GM12878 (cell line): ENCODE measurements at regions not wholly inside any gene's neighbourhood (a gene's known extent, or its start where the extent isn't known, plus 50 kb on each side); places are given as distances from the start of the nearest gene placed in this dataset.

ENCODE experiments used
- ATF7 ChIP-seq: fragments of 450-650 bp; IDR thresholded peaks from 2 replicates; pipeline ENCODE4 v1.6.1; 2016; ENCODE audit warnings: low read depth, mild to moderate bottlenecking
- CEBPB ChIP-seq, 2 experiments: fragments of 150-350 bp in 1 of 2; IDR thresholded peaks; 2 replicates each; pipeline ENCODE4 v1.6.1; 2012 to 2014; ENCODE audit warnings: low read depth in 2 of 2, low read length in 2 of 2, borderline replicate concordance in 1 of 2, inconsistent platforms in 1 of 2
- GABPA ChIP-seq: IDR thresholded peaks from 2 replicates; pipeline ENCODE4 v1.6.1; 2014; ENCODE audit warnings: antibody characterized with exemption, low read depth, mild to moderate bottlenecking, inconsistent platforms
- MYB ChIP-seq: fragments of 150-350 bp; IDR thresholded peaks from 2 replicates; pipeline ENCODE4 v1.6.1; 2014; ENCODE audit warnings: mild to moderate bottlenecking, low read depth, low read length, borderline replicate concordance
- POLR2A ChIP-seq: IDR thresholded peaks from 2 replicates; pipeline ENCODE4 v1.6.1; 2011; ENCODE audit warnings: low read depth, mild to moderate bottlenecking, low read length
- POU2F2 ChIP-seq: IDR thresholded peaks from 3 replicates; pipeline ENCODE4 v1.6.1; 2011; ENCODE audit warnings: low read depth, mild to moderate bottlenecking, low read length, borderline replicate concordance
- TAF1 ChIP-seq: IDR thresholded peaks from 2 replicates; pipeline ENCODE4 v1.6.1; 2011; ENCODE audit warnings: mild to moderate bottlenecking, low read depth, low read length, borderline replicate concordance
- TBL1XR1 ChIP-seq: IDR thresholded peaks from 2 replicates; pipeline ENCODE4 v1.6.1; 2012; ENCODE audit warnings: low read depth, low read length, improper control_type of control experiment
- TCF12 ChIP-seq: IDR thresholded peaks from 2 replicates; pipeline ENCODE4 v1.6.1; 2011; ENCODE audit warnings: low read depth, mild to moderate bottlenecking, low read length
- TF ChIP-seq, protein P1 (sequence below), 3 experiments: IDR thresholded peaks in 2 of 3; conservative IDR thresholded peaks in 1 of 3; 2 replicates each; pipeline ENCODE4 v1.5.1; 2011; ENCODE audit warnings: low read depth in 3 of 3, low read length in 3 of 3, mild to moderate bottlenecking in 3 of 3, control low read depth in 2 of 3, moderate library complexity in 2 of 3, inconsistent platforms in 1 of 3, mixed read lengths in 1 of 3; ENCODE audit not compliant: control insufficient read depth in 2 of 3, insufficient read depth in 1 of 3; ENCODE audit errors: extremely low read depth in 1 of 3
- TF ChIP-seq, protein P2 (sequence below): fragments of 450-650 bp; IDR thresholded peaks from 2 replicates; pipeline ENCODE4 v1.6.1; 2017; ENCODE audit warnings: antibody characterized with exemption, mild to moderate bottlenecking, moderate library complexity
- TF ChIP-seq, protein P3 (sequence below): fragments of 450-650 bp; IDR thresholded peaks from 2 replicates; pipeline ENCODE4 v1.6.1; 2018; ENCODE audit warnings: borderline replicate concordance, mild to moderate bottlenecking; ENCODE audit not compliant: partially characterized antibody
- TF ChIP-seq, protein P4 (sequence below): fragments of 450-650 bp; IDR thresholded peaks from 2 replicates; pipeline ENCODE4 v1.6.1; 2017; ENCODE audit warnings: low read depth, mild to moderate bottlenecking, moderate library complexity

DNA sequence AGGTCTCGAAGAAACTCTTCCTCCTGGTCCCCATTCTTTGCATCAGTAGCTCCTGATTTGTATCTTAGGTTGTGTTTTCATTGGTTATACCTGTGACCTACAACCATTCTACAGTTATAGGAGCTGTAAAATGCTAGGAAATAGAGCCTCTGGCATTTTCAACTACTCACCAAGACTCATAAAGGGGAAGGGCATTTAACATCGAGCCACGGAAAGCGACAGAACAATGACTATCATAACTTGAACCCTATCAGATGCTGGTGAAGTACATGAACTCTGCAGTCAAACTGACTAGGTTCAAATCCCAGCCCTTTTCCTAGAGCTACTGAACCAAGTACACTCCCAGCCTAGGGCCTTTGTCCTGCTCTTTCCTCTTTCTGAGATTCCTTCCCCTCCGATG is 588.0 kb downstream of the SOX6 start:
- TF ChIP-seq POLR2A = no peak
- TF ChIP-seq, protein P1, sequence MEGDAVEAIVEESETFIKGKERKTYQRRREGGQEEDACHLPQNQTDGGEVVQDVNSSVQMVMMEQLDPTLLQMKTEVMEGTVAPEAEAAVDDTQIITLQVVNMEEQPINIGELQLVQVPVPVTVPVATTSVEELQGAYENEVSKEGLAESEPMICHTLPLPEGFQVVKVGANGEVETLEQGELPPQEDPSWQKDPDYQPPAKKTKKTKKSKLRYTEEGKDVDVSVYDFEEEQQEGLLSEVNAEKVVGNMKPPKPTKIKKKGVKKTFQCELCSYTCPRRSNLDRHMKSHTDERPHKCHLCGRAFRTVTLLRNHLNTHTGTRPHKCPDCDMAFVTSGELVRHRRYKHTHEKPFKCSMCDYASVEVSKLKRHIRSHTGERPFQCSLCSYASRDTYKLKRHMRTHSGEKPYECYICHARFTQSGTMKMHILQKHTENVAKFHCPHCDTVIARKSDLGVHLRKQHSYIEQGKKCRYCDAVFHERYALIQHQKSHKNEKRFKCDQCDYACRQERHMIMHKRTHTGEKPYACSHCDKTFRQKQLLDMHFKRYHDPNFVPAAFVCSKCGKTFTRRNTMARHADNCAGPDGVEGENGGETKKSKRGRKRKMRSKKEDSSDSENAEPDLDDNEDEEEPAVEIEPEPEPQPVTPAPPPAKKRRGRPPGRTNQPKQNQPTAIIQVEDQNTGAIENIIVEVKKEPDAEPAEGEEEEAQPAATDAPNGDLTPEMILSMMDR (IDR thresholded peaks at IDR 0.05 in 2 of 3, conservative IDR thresholded peaks at IDR 0.05 in 1 of 3; ENCODE audit: control insufficient read depth in 2 of 3, extremely low read depth in 1 of 3, insufficient read depth in 1 of 3, low read depth in 3 of 3, low read length in 3 of 3) = no peak
- TF ChIP-seq TCF12 = no peak
- TF ChIP-seq, protein P2, sequence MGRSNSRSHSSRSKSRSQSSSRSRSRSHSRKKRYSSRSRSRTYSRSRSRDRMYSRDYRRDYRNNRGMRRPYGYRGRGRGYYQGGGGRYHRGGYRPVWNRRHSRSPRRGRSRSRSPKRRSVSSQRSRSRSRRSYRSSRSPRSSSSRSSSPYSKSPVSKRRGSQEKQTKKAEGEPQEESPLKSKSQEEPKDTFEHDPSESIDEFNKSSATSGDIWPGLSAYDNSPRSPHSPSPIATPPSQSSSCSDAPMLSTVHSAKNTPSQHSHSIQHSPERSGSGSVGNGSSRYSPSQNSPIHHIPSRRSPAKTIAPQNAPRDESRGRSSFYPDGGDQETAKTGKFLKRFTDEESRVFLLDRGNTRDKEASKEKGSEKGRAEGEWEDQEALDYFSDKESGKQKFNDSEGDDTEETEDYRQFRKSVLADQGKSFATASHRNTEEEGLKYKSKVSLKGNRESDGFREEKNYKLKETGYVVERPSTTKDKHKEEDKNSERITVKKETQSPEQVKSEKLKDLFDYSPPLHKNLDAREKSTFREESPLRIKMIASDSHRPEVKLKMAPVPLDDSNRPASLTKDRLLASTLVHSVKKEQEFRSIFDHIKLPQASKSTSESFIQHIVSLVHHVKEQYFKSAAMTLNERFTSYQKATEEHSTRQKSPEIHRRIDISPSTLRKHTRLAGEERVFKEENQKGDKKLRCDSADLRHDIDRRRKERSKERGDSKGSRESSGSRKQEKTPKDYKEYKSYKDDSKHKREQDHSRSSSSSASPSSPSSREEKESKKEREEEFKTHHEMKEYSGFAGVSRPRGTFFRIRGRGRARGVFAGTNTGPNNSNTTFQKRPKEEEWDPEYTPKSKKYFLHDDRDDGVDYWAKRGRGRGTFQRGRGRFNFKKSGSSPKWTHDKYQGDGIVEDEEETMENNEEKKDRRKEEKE = no peak
- TF ChIP-seq GABPA = no peak
- no peak for TF ChIP-seq MYB
- TF ChIP-seq, protein P3, sequence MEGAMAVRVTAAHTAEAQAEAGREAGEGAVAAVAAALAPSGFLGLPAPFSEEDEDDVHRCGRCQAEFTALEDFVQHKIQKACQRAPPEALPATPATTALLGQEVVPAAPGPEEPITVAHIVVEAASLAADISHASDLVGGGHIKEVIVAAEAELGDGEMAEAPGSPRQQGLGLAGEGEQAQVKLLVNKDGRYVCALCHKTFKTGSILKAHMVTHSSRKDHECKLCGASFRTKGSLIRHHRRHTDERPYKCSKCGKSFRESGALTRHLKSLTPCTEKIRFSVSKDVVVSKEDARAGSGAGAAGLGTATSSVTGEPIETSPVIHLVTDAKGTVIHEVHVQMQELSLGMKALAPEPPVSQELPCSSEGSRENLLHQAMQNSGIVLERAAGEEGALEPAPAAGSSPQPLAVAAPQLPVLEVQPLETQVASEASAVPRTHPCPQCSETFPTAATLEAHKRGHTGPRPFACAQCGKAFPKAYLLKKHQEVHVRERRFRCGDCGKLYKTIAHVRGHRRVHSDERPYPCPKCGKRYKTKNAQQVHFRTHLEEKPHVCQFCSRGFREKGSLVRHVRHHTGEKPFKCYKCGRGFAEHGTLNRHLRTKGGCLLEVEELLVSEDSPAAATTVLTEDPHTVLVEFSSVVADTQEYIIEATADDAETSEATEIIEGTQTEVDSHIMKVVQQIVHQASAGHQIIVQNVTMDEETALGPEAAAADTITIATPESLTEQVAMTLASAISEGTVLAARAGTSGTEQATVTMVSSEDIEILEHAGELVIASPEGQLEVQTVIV = no peak
- TF ChIP-seq CEBPB (IDR thresholded peaks at IDR 0.05; ENCODE audit: borderline replicate concordance in 1 of 2, low read depth in 2 of 2, low read length in 2 of 2) = no peak
- no peak for TF ChIP-seq POU2F2
- TF ChIP-seq, protein P4, sequence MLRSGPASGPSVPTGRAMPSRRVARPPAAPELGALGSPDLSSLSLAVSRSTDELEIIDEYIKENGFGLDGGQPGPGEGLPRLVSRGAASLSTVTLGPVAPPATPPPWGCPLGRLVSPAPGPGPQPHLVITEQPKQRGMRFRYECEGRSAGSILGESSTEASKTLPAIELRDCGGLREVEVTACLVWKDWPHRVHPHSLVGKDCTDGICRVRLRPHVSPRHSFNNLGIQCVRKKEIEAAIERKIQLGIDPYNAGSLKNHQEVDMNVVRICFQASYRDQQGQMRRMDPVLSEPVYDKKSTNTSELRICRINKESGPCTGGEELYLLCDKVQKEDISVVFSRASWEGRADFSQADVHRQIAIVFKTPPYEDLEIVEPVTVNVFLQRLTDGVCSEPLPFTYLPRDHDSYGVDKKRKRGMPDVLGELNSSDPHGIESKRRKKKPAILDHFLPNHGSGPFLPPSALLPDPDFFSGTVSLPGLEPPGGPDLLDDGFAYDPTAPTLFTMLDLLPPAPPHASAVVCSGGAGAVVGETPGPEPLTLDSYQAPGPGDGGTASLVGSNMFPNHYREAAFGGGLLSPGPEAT = no peak
- no peak for TF ChIP-seq TBL1XR1
- TF ChIP-seq TAF1 = no peak
- no peak for TF ChIP-seq ATF7
